ENCODE measurements at regions not wholly inside any gene's neighbourhood (a gene's known extent, or its start where the extent isn't known, plus 50 kb on each side); places are given as distances from the start of the nearest gene placed in this dataset.
A peak's percentile ranks its signal among the peaks of the same experiment; 100 is the strongest.

GRCh38 chr18:1895456-1896185, 675.7 kb downstream of the METTL4 start:
- H2AK5ac ChIP-seq (ENCODE audit: low read length): no peak overlapping the region
- no peak overlapping the region for H3K23ac ChIP-seq (ENCODE audit: low read length)
- no peak overlapping the region for H4K8ac ChIP-seq (ENCODE audit: low read depth, low read length)
- H3K79me1 ChIP-seq (ENCODE audit: low read length): no peaks in the 10 kb centered on the region
- H3K4me3 ChIP-seq (ENCODE audit: low read depth, low read length): no peak overlapping the region
- no peak overlapping the region for H2BK12ac ChIP-seq (ENCODE audit: low read length)
- H3K9me3 ChIP-seq (ENCODE audit: insufficient read depth, low read depth, low read length): no peaks in the 10 kb centered on the region
- no peaks in the 10 kb centered on the region for H3K36me3 ChIP-seq (ENCODE audit: control insufficient read depth in 1 of 2, insufficient read depth in 2 of 2, low read length in 2 of 2)
- no peak overlapping the region for H2BK120ac ChIP-seq (ENCODE audit: insufficient read depth, low read length, poor library complexity)
- no peak overlapping the region for H3K9ac ChIP-seq (ENCODE audit: low read length)
- no peak overlapping the region for H3K18ac ChIP-seq (ENCODE audit: low read length)
- no peak overlapping the region for H4K91ac ChIP-seq (ENCODE audit: low read depth, low read length)
- H2BK5ac ChIP-seq (ENCODE audit: low read depth, low read length, poor library complexity): no peak overlapping the region
- no peak overlapping the region for H4K12ac ChIP-seq (ENCODE audit: low read depth, low read length)
- H3K4ac ChIP-seq (ENCODE audit: low read depth, low read length): no peak overlapping the region
- no CpG with 5 or more reads among the region's 4 CpGs for WGBS (ENCODE audit: extremely low coverage, insufficient coverage, insufficient read length)
- no peaks in the 10 kb centered on the region for H3K27me3 ChIP-seq (ENCODE audit: insufficient read depth, low read length)
- peaks cover 0 to 2% of the 10 kb centered on the region in 2 experiments for H3K4me1 ChIP-seq (ENCODE audit: control insufficient read depth in 1 of 2, insufficient read depth in 2 of 2, low read length in 2 of 2)
- no peak overlapping the region for H3K14ac ChIP-seq (ENCODE audit: low read length)
- H3K79me2 ChIP-seq (ENCODE audit: control insufficient read depth, insufficient read depth, low read length, poor library complexity): no peaks in the 10 kb centered on the region
- no peak overlapping the region for H2AFZ ChIP-seq (ENCODE audit: insufficient read depth, low read length, poor library complexity)
- no peak overlapping the region for H3K27ac ChIP-seq (ENCODE audit: low read depth, low read length)
- DNase-seq: no peak
- no peak overlapping the region for H3K4me2 ChIP-seq (ENCODE audit: low read length)

DNA sequence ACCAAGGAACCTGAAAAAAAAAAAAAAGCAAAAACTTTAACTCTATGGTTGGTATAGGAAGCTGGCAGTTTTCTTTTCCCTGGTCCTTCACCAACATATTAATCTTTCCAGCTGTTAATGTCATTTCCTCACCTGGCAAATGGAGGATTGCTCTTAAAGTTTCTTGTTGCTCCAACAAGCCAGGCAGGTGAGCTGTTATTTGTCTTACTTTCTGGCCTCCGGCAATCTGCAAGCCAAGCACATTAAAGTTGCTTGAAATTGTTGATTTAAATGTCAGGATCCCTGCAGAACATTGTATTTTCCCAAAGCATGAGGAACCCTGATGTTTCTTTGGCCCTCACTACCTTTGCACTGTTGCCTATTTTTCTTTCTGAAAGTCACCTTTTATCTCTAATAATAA, 664.9 kb downstream of the METTL4 start:
- no peak overlapping the region for H3K14ac ChIP-seq (ENCODE audit: low read length)
- no peak overlapping the region for H4K12ac ChIP-seq (ENCODE audit: low read depth, low read length)
- no peak overlapping the region for H3K23ac ChIP-seq (ENCODE audit: low read length)
- H3K9me3 ChIP-seq (ENCODE audit: insufficient read depth, low read depth, low read length): peaks cover 6% of the 10 kb centered on the region
- H3K27ac ChIP-seq (ENCODE audit: low read depth, low read length): no peak overlapping the region
- H2BK120ac ChIP-seq (ENCODE audit: insufficient read depth, low read length, poor library complexity): no peak overlapping the region
- H3K4me2 ChIP-seq (ENCODE audit: low read length): no peak overlapping the region
- no peaks in the 10 kb centered on the region for H3K79me1 ChIP-seq (ENCODE audit: low read length)
- no peak overlapping the region for H3K9ac ChIP-seq (ENCODE audit: low read length)
- no peak overlapping the region for H4K91ac ChIP-seq (ENCODE audit: low read depth, low read length)
- H4K8ac ChIP-seq (ENCODE audit: low read depth, low read length): no peak overlapping the region
- H2AFZ ChIP-seq (ENCODE audit: insufficient read depth, low read length, poor library complexity): no peak overlapping the region
- no peak overlapping the region for H3K18ac ChIP-seq (ENCODE audit: low read length)
- H3K79me2 ChIP-seq (ENCODE audit: control insufficient read depth, insufficient read depth, low read length, poor library complexity): no peaks in the 10 kb centered on the region
- no peak overlapping the region for H3K4ac ChIP-seq (ENCODE audit: low read depth, low read length)
- WGBS (ENCODE audit: extremely low coverage, insufficient coverage, insufficient read length): no CpG with 5 or more reads among the region's 1 CpG
- no peak overlapping the region for H2AK5ac ChIP-seq (ENCODE audit: low read length)
- H3K36me3 ChIP-seq (ENCODE audit: control insufficient read depth in 1 of 2, insufficient read depth in 2 of 2, low read length in 2 of 2): peaks cover 0 to 4% of the 10 kb centered on the region in 2 experiments
- no peak overlapping the region for H2BK12ac ChIP-seq (ENCODE audit: low read length)
- H3K27me3 ChIP-seq (ENCODE audit: insufficient read depth, low read length): no peaks in the 10 kb centered on the region
- H3K4me1 ChIP-seq (ENCODE audit: control insufficient read depth in 1 of 2, insufficient read depth in 2 of 2, low read length in 2 of 2): no peaks in the 10 kb centered on the region
- DNase-seq: no peak
- no peak overlapping the region for H2BK5ac ChIP-seq (ENCODE audit: low read depth, low read length, poor library complexity)
- H3K4me3 ChIP-seq (ENCODE audit: low read depth, low read length): no peak overlapping the region

GRCh38 chr18:1907470-1908206, 663.7 kb downstream of the METTL4 start:
- Histone ChIP-seq H3K4me1 (ENCODE audit: control insufficient read depth in 1 of 2, insufficient read depth in 2 of 2, low read length in 2 of 2) (no peaks in the 10 kb centered on the region), H3K36me3 (ENCODE audit: control insufficient read depth in 1 of 2, insufficient read depth in 2 of 2, low read length in 2 of 2) (peaks cover 0 to 4% of the 10 kb centered on the region in 2 experiments), H3K18ac (ENCODE audit: low read length) (no peak overlapping the region), H3K4ac (ENCODE audit: low read depth, low read length) (no peak overlapping the region), H3K27ac (ENCODE audit: low read depth, low read length) (no peak overlapping the region), H2BK5ac (ENCODE audit: low read depth, low read length, poor library complexity) (no peak overlapping the region), H3K79me1 (ENCODE audit: low read length) (no peaks in the 10 kb centered on the region), H3K79me2 (ENCODE audit: control insufficient read depth, insufficient read depth, low read length, poor library complexity) (no peaks in the 10 kb centered on the region), H3K9me3 (ENCODE audit: insufficient read depth, low read depth, low read length) (peaks cover 6% of the 10 kb centered on the region), H4K91ac (ENCODE audit: low read depth, low read length) (no peak overlapping the region), H2BK120ac (ENCODE audit: insufficient read depth, low read length, poor library complexity) (no peak overlapping the region), H3K9ac (ENCODE audit: low read length) (no peak overlapping the region), H4K12ac (ENCODE audit: low read depth, low read length) (no peak overlapping the region), H3K14ac (ENCODE audit: low read length) (no peak overlapping the region), H4K8ac (ENCODE audit: low read depth, low read length) (no peak overlapping the region), H3K4me3 (ENCODE audit: low read depth, low read length) (no peak overlapping the region), H2BK12ac (ENCODE audit: low read length) (no peak overlapping the region), H3K4me2 (ENCODE audit: low read length) (no peak overlapping the region), H3K27me3 (ENCODE audit: insufficient read depth, low read length) (no peaks in the 10 kb centered on the region), H3K23ac (ENCODE audit: low read length) (no peak overlapping the region), H2AK5ac (ENCODE audit: low read length) (no peak overlapping the region), H2AFZ (ENCODE audit: insufficient read depth, low read length, poor library complexity) (no peak overlapping the region)
- no peak for DNase-seq
- no CpG with 5 or more reads among the region's 3 CpGs for WGBS (ENCODE audit: extremely low coverage, insufficient coverage, insufficient read length)

DNA sequence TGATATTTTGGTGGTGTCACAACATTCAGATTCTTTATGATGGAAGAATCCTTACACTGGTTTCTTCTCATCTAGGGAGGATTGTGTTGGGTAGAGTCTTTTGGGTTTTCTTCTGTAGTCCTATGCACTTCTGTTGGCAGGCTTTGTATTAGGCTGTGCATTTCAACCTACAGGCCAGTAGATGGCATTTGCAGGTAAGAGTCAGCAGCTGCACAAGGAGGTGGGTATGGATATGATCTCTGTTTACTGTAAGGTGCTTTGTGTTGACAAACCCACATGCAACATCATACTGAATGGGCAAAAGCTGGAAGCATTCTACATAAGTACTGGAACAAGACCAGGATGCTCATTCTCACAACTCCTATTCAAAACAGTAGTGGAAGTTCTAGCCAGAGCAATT, 656.8 kb downstream of the METTL4 start:
- no peak overlapping the region for H2AK5ac ChIP-seq (ENCODE audit: low read length)
- H3K4me1 ChIP-seq (ENCODE audit: control insufficient read depth in 1 of 2, insufficient read depth in 2 of 2, low read length in 2 of 2): peaks cover 0 to 3% of the 10 kb centered on the region in 2 experiments
- peaks cover 7% of the 10 kb centered on the region for H3K9me3 ChIP-seq (ENCODE audit: insufficient read depth, low read depth, low read length)
- no peaks in the 10 kb centered on the region for H3K79me2 ChIP-seq (ENCODE audit: control insufficient read depth, insufficient read depth, low read length, poor library complexity)
- H3K79me1 ChIP-seq (ENCODE audit: low read length): no peaks in the 10 kb centered on the region
- H2BK5ac ChIP-seq (ENCODE audit: low read depth, low read length, poor library complexity): no peak overlapping the region
- H3K4me2 ChIP-seq (ENCODE audit: low read length): no peak overlapping the region
- no peak overlapping the region for H2AFZ ChIP-seq (ENCODE audit: insufficient read depth, low read length, poor library complexity)
- H3K4me3 ChIP-seq (ENCODE audit: low read depth, low read length): no peak overlapping the region
- no peak overlapping the region for H4K91ac ChIP-seq (ENCODE audit: low read depth, low read length)
- H3K9ac ChIP-seq (ENCODE audit: low read length): no peak overlapping the region
- peak; percentile 61 to 66 for DNase-seq
- H3K14ac ChIP-seq (ENCODE audit: low read length): no peak overlapping the region
- no peak overlapping the region for H3K23ac ChIP-seq (ENCODE audit: low read length)
- H3K4ac ChIP-seq (ENCODE audit: low read depth, low read length): no peak overlapping the region
- H3K27ac ChIP-seq (ENCODE audit: low read depth, low read length): no peak overlapping the region
- H2BK12ac ChIP-seq (ENCODE audit: low read length): no peak overlapping the region
- no peaks in the 10 kb centered on the region for H3K27me3 ChIP-seq (ENCODE audit: insufficient read depth, low read length)
- no peak overlapping the region for H4K12ac ChIP-seq (ENCODE audit: low read depth, low read length)
- no peak overlapping the region for H3K18ac ChIP-seq (ENCODE audit: low read length)
- peaks cover 0 to 4% of the 10 kb centered on the region in 2 experiments for H3K36me3 ChIP-seq (ENCODE audit: control insufficient read depth in 1 of 2, insufficient read depth in 2 of 2, low read length in 2 of 2)
- no peak overlapping the region for H2BK120ac ChIP-seq (ENCODE audit: insufficient read depth, low read length, poor library complexity)
- no peak overlapping the region for H4K8ac ChIP-seq (ENCODE audit: low read depth, low read length)

All from trophoblast cell (in vitro differentiated cells and primary cell).